Astrocyte (in vitro differentiated cells and primary cell): ENCODE measurements at regions not wholly inside any gene's neighbourhood (a gene's known extent, or its start where the extent isn't known, plus 50 kb on each side); places are given as distances from the start of the nearest gene placed in this dataset.

Experiments used
- EZH2 ChIP-seq: IDR thresholded peaks from 2 replicates; pipeline ENCODE4 v1.6.1; 2012; ENCODE audit warnings: mild to moderate bottlenecking, low read length, inconsistent platforms; ENCODE audit not compliant: insufficient read depth
- TF ChIP-seq, protein P1 (sequence below): IDR thresholded peaks from 2 replicates; pipeline ENCODE4 v1.5.1; 2011; ENCODE audit warnings: low read depth, mild to moderate bottlenecking, inconsistent platforms, low read length, moderate library complexity; ENCODE audit not compliant: insufficient read depth

DNA sequence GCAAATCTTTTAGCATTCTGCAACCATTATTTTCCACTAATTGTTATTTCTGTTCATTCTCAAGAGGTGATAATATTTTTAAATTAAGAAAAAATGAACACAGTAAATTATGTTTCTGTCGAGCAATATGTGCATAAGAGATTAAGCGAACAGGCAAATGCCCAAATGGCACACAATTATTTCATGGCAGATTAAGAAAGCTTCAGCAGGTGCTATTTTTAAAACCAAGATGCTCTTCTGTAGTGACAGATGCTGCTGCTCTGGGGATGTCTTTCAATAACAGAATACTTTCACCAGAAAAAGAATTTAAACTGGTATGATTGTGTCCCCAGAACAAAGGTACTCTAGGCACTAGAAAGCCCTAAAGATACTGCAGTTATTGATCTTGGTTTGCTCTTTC is 412.7 kb upstream of the SORCS1 start:
- TF ChIP-seq EZH2, result no peak
- TF ChIP-seq, protein P1, sequence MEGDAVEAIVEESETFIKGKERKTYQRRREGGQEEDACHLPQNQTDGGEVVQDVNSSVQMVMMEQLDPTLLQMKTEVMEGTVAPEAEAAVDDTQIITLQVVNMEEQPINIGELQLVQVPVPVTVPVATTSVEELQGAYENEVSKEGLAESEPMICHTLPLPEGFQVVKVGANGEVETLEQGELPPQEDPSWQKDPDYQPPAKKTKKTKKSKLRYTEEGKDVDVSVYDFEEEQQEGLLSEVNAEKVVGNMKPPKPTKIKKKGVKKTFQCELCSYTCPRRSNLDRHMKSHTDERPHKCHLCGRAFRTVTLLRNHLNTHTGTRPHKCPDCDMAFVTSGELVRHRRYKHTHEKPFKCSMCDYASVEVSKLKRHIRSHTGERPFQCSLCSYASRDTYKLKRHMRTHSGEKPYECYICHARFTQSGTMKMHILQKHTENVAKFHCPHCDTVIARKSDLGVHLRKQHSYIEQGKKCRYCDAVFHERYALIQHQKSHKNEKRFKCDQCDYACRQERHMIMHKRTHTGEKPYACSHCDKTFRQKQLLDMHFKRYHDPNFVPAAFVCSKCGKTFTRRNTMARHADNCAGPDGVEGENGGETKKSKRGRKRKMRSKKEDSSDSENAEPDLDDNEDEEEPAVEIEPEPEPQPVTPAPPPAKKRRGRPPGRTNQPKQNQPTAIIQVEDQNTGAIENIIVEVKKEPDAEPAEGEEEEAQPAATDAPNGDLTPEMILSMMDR, result no peak
